DMS114 treated with DMSO at 0.1 percent for 48 hours (cell line): ENCODE measurements at regions not wholly inside any gene's neighbourhood (a gene's known extent, or its start where the extent isn't known, plus 50 kb on each side); places are given as distances from the start of the nearest gene placed in this dataset.

Source experiments
- DNase-seq: peaks from one replicate; lab custom pipeline; 2025; ENCODE audit not compliant: unreplicated experiment; lab: John Stamatoyannopoulos, UW

DNA sequence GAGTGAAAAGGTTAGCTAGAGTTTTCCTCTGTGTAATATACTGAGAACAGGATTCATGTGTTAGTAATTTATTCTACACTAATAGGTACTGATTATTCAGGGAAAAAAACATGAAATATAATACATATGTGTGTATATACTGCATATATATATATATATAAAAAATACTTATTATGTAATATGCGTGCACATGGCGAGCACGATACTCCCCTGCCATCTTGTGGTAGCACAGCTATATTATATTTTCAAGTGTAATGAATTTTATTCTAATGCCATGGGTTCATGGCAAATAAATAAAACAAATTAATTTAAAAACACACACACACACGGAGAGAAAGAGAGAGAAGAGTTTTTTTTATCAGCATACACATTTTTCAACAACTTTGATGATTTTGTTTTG is 460.6 kb downstream of the KCNJ2 start:
- DNase-seq, result no peak

DNA sequence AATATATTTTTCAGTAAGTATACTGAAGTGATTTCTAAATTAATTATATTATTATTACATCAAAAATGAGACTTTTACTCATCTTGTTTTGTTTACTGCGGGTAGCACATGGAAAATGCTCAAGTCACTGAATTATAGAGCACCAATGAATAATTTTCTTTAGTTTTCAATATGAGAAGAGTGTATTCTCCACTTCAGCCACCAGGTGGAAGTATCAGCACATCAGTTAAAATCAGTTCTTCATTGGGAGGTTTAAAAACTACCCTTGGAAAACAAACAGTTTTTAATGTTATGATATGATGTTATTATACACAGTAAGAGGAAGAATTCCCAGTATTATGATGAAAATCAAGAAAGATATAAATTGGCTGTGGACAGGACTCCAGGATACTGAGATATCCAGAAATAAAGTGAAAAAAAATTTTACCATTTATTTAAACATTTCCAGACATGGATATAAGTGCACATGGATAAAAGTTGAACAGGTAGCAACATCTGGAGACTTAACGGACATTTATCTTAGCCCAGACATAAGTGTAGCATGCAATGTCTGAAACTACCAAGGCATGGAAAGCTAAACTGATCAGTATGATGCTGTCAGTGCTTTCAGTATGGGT is 467.3 kb downstream of the KCNJ2 start:
- DNase-seq, result peak; percentile 29

DNA sequence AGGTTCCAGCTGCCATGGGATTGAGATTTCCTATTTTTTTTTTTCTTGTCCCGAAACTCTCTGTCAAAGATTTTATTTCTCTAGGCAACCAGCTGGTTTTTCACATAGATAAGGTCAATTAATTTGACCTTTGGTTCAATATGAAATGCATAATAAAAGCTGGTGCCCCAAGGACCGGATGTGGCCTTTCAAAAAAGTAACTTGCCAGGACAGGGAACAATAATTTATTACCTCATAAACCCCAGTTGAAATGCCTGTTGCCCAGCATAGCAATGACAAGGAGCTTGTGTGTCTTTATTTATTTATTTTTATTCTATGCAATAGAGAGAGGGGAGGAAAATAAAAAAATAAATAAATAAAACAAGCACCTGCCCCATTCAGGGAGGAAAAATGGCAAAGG is 472.7 kb downstream of the KCNJ2 start:
- DNase-seq, result no peak

DNA sequence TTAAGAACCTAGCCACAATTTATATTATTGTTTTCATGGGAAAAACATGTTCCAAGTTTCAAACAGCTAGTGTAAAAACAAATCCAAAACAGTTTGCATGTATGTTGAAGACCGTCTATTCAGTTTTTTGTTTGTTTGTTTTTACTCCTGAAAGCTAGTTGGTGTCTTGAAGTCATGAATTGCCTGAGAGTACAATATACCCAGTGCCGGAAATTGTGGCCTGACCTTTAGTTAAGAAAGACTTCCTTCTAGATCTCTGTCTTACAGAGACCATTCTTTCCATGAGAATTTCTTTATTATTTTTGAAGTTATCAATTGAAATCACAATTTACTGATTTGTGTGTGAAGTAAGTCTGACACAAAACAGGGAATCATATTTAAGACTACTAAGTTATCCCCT is 474.8 kb downstream of the KCNJ2 start:
- no peak for DNase-seq

DNA sequence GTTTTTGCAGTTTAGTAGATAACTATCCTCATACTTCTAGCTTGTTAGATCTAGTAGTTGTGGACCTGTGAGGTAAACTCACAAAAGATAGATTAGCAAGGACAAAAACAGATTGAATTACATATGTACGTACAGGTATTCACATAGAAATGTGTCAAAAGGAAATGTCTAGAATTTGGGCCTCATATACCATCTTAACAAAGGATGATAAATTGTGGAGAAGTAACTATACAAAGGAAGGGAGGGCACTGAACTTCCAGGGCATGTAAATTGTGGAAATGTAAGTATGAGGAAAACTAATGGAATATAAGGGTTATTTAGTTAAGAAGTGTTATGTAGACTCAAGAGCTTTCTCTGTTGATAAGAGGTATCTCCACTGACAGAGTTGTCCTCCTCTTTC is 477.3 kb downstream of the KCNJ2 start:
- no peak for DNase-seq

DNA sequence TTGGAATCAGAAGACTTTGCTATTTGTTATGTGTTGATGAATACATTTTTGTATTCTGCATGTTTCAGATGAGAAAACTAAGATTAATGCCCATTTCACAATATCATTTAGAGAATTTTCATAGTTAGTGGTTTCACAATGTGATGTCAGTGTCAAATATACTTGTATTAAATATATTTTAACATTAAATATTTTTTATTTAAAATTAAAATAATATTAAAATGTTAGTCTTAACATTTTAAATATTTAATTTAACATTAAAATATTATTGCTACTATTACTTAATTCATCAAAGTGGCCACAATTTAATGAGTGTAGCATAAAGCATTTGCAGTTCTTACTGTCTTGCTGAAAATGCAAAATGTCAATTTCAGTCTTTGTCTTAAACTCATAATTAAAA is 478.8 kb downstream of the KCNJ2 start:
- no peak for DNase-seq

DNA sequence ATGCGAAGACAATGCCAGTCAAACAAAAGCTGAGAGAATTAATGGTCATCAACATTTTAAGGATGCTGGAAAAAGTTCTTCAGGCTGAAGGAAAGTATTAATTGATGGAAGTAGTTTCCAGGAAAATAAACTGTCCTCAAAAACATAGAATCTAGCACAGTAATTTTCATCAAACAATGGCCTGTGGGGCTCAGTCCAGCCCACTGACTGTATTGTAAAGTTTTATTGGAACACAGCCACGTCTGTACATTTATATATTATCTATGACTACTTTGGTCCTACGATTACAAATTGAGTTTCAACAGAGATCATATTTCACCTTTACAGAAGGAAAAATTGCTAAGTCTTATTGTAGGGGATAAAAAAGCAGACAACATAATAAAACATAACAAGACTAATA is 484.5 kb downstream of the KCNJ2 start:
- DNase-seq, result no peak

DNA sequence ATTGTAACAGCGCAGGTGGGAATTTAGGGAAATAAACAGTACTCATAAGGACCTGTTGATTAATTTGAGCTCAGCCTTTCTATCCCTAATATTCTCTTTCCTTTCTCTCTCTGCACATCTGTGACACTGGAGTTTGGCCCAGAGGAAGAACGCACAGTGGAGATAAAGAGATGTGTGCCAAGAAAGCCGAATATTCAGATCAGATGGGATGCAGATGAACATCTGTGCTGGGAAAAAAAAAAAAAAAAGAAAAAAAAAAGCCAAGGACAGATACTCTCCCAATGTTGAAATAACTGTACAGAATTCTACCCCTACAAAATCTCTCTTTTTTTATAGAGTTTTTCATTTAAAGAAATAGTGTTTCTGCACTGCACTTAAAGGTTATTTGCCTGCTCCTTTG is 485.4 kb downstream of the KCNJ2 start:
- no peak for DNase-seq

DNA sequence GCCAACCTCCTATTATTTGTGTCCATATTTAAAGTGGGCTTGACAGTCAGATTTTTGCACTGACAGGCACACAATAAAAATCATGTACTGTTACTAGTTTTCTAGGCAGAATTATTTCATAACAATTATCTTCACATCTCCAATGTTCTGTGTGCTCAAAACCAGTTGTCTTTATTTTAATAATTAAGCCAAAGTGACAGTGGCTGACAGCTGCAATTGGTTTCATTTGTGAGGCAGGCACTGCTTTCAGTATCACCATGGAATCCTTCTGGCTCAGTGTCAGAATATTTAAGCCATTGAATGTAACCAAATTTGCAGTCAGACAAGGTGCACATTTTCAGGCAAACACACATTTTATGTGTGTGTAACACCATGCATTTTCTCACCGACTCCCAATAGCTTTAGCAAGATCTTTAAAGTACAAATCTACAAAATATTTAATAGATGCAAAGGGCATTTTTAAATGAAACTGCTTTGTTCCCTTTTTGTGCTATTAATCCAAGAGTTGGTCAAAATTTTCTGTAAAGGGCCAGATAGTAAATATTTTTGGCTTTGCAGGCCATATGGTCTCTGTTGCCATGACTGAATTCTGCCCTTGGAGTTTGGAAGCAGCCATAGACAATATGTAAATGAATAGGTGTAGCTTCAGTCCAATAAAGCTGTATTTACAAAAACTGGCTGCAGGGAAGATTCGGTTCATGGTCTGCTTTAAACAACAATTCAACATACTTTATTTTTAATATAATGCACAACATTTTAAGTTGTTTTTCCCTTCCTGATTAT is 486.0 kb downstream of the KCNJ2 start:
- DNase-seq, result no peak

DNA sequence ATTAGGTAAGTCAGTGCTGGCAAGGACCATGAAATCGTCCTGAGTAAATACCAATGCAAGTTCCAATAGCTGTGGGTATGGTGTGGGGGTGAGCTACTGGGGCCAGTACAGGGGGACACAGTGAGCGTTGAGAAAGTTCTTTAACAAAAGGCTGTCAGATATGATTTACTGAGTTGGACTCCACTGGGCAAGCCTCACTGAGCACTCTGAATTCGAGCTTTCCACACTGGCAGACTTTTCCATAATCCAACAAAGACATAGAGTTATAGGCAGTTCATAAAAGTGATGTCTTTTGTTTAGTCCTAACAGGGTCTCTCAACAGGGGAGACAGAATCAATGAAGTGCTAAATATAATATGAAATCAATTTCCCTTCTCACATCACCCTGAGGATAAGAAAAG is 489.0 kb downstream of the KCNJ2 start:
- no peak for DNase-seq

DNA sequence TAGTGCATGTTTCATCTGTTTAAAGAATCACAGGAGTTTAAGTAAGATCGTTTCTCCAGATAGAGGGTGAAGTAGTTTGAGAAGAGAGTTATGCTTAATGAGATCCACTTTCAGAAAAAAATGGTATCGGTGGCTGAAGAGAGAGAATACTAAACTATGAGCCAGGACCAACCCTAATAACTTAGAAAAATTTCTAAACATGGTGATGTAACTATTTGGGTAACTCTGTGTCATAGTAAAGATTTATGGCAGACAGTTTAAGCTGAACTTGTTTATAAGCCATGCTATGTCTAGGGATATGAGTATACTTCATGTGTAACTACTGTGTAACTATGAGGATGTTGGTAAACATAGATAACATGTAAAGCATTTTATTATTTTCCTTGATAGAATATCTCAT is 489.5 kb downstream of the KCNJ2 start:
- no peak for DNase-seq

DNA sequence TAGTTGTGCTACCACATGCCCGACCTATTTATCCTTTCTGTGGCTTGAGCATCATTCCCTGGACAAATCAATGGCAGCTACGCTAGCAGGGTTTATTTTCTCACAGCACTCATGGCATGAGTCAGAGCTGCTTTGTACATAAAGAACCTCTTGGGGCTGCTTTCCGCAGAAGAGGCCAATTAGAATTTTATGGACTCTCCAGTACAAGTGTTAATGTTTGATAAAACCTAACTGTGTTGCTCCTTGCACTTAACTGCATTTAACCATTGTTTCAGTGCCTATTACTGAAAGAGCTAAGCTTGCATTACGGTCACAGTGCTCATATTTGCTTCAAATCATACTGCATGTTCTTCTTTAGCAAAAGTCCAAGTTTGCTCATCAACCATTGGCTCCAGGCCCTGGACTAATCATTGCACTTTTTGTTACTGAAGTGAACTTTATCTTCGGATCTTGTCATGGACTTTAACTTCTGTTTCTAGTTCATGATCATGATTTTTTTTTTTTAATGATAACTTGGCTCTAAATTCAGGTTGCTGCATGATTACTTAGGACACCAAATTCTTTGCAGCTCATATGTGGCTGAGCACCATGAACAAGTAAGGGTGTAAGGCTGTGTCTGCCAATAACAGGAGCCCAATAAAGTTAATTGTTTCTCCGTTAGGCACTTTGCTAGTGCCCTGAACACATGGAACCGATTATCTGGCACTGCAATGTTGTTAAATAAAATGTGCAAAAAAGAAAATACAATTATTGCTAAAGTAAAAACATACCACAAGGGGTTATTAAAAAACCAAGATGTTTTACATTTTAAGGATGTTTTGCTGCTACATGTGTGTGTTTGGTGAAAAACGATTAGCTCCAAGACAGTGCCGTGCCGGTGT is 492.2 kb downstream of the KCNJ2 start:
- no peak for DNase-seq

DNA sequence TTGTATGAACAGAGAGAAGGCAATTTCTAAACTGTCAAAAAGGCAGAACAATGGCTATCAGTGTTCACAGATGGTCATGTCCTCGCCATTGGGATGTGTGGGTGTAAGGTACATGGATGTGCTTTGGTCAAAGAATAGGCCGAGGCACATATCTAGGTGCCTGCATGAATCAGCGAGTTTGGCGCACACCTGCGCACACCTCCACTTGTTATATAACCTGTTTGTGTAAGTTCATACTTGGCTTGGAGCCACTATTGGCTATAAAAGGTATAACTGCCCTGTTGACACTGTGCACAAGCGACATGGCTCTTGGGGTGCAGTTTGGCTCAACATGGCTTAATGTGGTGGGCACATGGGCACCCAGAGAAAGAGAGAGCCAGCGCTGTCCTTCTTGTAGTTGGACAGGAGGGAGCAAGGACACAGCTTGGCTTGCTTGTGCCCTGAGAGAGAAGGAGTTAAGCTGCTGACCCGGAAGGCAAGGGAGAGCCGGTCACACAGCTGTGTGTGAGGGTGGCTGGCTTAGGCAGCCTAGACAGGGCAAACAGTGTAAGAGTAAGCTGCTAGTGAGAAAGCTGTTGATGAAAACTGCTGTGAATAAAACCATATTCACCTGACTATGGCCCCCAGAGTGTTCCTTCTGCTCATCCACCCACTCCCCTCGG is 499.1 kb downstream of the KCNJ2 start:
- DNase-seq, result no peak

DNA sequence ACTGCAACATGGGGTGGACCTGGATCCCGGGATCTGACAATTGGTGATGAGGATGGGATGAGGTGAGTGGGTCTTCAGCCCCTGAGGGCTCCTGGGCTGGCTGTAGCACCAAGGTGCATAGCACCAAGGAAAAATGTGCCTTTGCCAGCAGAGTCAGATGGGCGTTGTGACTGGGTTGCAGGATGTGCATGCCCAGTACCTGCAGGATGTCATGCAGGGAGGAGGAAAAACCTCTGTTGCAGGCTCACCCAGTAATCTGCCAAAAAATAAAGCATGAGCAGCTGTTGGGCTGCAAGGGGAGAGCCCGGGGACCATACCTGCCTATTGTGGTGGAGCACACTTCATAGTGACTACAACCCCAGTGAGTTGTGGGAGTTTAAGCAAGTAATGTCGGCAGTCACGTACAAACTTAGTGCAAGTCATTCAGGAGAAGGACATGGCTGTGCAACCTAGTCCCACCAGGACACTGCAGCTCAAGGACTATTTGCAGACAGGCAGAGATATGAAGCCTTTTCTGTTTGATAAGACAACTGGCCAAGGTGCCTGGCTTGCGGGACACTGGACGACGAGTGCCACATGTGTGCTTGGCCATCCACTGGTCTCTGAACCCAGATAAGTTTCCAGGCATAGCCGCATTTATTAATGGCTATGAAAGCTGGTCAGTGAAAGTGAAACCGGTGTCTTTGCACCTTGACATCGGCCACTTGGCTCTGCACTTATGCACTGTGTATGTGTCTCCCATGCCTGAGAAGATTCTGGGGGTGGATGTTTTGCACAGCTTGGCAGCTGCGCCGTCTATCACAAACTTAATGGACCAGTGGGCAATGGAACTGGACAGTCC is 499.8 kb downstream of the KCNJ2 start:
- DNase-seq, result no peak

DNA sequence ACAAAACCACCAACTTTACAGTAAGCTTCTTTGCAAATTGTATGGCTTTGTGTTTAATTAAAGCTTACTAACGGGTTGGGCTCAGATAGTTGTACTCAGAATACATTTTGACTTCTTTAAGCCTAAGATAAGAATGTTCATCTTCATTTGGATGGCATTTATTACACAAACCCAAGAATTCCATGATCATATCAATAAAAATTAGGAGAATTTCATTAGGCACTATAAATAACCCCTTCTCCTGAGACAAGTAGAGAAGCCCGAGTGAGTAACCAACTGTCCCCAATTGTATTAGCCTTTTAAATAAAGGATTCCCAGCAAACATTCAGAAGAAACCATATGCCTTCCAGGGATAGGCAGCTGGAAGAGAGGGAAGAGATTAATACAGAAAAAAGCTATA is 504.7 kb downstream of the KCNJ2 start:
- DNase-seq, result no peak

DNA sequence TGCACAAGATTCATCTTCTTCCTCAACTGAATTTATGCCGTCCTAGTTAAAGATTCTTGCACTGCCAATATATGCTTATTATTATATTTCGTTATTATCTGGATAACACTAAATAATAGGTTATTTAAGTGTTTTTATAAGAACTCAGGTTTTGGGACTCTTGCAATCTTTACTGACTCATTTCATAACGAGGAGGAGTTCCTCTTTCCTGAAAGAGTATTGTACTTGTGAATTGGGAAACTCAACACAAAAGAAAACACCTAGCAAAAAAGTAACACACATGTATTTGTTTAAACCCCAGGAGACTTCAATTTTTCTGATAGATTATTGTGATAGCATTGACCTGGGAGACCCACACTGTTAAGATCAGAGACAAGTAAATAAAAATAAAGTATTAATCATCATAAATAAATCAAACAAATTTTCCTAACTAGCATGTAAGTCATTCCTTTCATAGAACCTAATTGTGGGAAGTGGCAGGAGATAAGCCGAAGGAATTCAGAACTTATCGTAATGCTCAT is 505.8 kb downstream of the KCNJ2 start:
- DNase-seq, result no peak

DNA sequence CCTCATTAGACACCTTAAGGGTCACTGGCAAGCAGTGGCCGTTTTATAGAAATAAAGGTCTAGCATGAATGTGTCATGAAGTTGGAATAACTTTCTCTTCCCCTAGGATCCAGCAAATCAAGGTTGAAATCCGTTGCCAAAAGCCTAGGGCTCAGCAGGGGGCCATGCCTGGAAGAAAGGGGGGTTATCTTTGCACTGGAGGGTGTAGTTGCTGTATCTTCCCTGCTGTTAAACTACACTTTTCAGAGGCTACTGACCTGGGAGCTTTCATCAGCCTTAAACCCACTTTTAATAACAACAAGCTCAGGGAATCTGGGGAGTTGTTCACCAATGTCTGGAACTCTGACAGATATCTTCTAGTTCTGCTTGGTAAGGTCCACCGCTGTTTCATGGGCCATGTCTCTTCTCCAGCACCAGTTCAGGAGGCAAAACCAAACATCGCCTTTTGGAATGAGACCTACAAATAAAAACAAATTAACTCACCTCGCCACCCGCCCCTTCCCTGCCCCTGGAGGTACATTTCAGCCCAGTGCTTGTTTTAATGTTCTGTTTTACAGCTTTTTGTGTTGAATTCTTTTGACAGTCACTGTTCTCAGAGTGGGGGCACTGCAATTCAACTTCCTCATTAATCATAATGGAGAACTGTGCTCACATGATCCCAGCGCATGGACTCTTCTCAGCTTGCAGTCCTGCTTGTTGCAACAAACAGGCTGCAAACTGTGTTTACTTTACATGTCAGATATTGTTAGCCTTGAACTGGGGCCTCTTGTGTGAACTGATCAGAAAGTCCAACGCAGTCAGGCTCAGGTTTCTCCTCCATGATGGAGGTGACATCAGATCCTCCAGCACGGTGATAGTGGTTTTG is 508.7 kb downstream of the KCNJ2 start:
- no peak for DNase-seq

DNA sequence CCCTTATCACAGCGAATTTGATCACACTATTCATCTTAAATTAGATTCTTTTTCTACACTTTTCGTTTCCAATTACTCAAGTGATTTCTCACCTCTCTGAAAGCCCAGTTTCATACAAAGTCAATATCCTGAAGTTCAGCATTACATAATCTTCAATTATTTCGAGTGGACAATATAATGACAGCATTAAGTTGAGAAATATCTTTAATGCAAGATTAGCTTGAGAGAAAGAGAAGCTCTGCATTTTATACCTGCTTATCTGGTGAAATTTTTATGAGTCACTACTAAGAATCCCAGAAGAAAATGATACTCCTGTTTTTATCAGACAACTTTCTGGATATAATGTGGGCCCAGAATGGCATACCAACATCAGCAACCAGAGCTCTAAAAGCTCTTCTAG is 509.6 kb downstream of the KCNJ2 start:
- DNase-seq, result no peak

DNA sequence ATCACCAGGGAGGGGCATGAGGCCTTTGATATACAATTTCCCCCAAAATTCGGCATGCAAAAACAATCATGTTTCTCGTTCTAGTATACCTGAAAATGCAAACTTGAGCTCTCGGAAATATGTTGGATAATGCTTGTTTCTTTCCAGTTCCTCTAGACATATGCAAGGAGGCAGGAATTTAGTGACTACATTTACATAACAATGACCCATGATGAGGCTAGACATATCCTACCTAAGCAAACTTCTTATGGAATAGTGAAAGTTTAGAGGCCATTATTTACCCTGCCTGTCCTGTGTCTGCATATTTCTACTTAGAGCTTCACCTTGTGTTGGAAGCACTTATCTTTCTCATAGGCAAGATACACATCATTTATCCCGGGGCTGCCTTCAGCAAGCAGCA is 514.6 kb downstream of the KCNJ2 start:
- no peak for DNase-seq
